B cell (primary cell): ENCODE measurements at regions not wholly inside any gene's neighbourhood (a gene's known extent, or its start where the extent isn't known, plus 50 kb on each side); places are given as distances from the start of the nearest gene placed in this dataset.
"Not testable (repeated sequence)": the region's sequence is repeated elsewhere in the genome, so short reads cannot be mapped to it uniquely, and the experiment has no call there.

Experiments used
- ATAC-seq: fragments of 200-7000 bp; cut with Tn5 transposase; one replicate; pipeline ENCODE4 v1.10.0; 2021; ENCODE audit warnings: low read depth, mild to moderate bottlenecking, moderate number of reproducible peaks, moderate library complexity
- CTCF ChIA-PET: fragments of 350-600 bp; sonication (Branson Sonifier 250); formaldehyde crosslinking; loops from one replicate; lab custom pipeline; 2021; ENCODE audit warnings: antibody characterized with exemption, inconsistent platforms; lab: Charles Lee
- POLR2A ChIA-PET: fragments of 350-600 bp; sonication (Branson Sonifier 250); formaldehyde crosslinking; loops from one replicate; lab custom pipeline; 2021; ENCODE audit warnings: antibody characterized with exemption; lab: Charles Lee
- DNase-seq: peaks from one replicate; pipeline ENCODE4 v3.0.0; 2013
- H2AFZ ChIP-seq: 2 replicates; pipeline ENCODE4 v1.6.1; 2012; ENCODE audit warnings: mild to moderate bottlenecking, low read depth, low read length; ENCODE audit not compliant: insufficient read depth, poor library complexity, severe bottlenecking
- H3K27ac ChIP-seq, 2 donors: 1 replicate in 1 of 2; 2 replicates in 1 of 2; pipeline ENCODE4 v1.5.1; 2012 to 2013; ENCODE audit warnings: low read length in 2 of 2, mild to moderate bottlenecking in 2 of 2, moderate library complexity in 1 of 2
- H3K27me3 ChIP-seq, 4 experiments: fragments of 200-600 bp in 1 of 4; sonication (generic) in 1 of 4; replicated peaks in 1 of 4; 1 replicate in 2 of 4; 2 replicates in 2 of 4; pipeline versions ENCODE4 v1.6.1 to v1.7.0; 2013 to 2016; ENCODE audit warnings: low read length in 3 of 4, mild to moderate bottlenecking in 2 of 4, mixed read lengths in 1 of 4, moderate library complexity in 1 of 4; ENCODE audit not compliant: insufficient read depth in 4 of 4, control insufficient read depth in 3 of 4; ENCODE audit errors: control extremely low read depth in 1 of 4
- H3K36me3 ChIP-seq, 2 experiments: replicated peaks in 1 of 2; 1 replicate in 1 of 2; 2 replicates in 1 of 2; pipeline versions ENCODE4 v1.6.1 to v1.7.1; 2013; ENCODE audit warnings: low read length in 1 of 2; ENCODE audit not compliant: insufficient read depth in 2 of 2, control insufficient read depth in 1 of 2; ENCODE audit errors: control extremely low read depth in 1 of 2, extremely low read depth in 1 of 2
- H3K4me1 ChIP-seq, 2 donors: fragments of 200-600 bp in 1 of 2; sonication (generic) in 1 of 2; 1 replicate in 1 of 2; 2 replicates in 1 of 2; pipeline versions ENCODE4 v1.5.1 to v1.6.1; 2013 to 2017; ENCODE audit warnings: low read length in 2 of 2; ENCODE audit not compliant: control insufficient read depth in 2 of 2, insufficient read depth in 2 of 2
- H3K4me2 ChIP-seq: replicated peaks from 2 replicates; pipeline ENCODE3; 2012; ENCODE audit warnings: mild to moderate bottlenecking, low read depth, low read length; ENCODE audit not compliant: poor library complexity, severe bottlenecking
- H3K4me3 ChIP-seq, 5 experiments: fragments of 200-600 bp in 1 of 5; sonication (generic) in 1 of 5; 1 replicate in 3 of 5; 2 replicates in 2 of 5; pipeline versions ENCODE4 v1.5.1 to v1.7.0; 2011 to 2016; ENCODE audit warnings: low read length in 4 of 5, mild to moderate bottlenecking in 4 of 5, low read depth in 2 of 5, control low read depth in 1 of 5, moderate library complexity in 1 of 5; ENCODE audit not compliant: insufficient read depth in 1 of 5; ENCODE audit errors: control extremely low read depth in 1 of 5, extremely low read depth in 1 of 5
- H3K79me2 ChIP-seq: fragments of 200-600 bp; sonication (generic); one replicate; pipeline ENCODE4 v1.6.0; 2016; ENCODE audit warnings: low read length; ENCODE audit not compliant: control insufficient read depth, insufficient read depth
- H3K9ac ChIP-seq: fragments of 200-600 bp; sonication (generic); 2 replicates; pipeline ENCODE4 v1.6.1; 2017; ENCODE audit warnings: mild to moderate bottlenecking, low read length, moderate library complexity
- H3K9me3 ChIP-seq, 3 donors: one replicate each; pipeline versions ENCODE4 v1.6.1 to v1.7.1; 2013; ENCODE audit warnings: low read length in 2 of 3; ENCODE audit not compliant: control insufficient read depth in 2 of 3, insufficient read depth in 1 of 3; ENCODE audit errors: control extremely low read depth in 1 of 3
- H4K20me1 ChIP-seq: 2 replicates; pipeline ENCODE4 v1.6.0; 2012; ENCODE audit warnings: mild to moderate bottlenecking, low read length; ENCODE audit not compliant: insufficient read depth, control insufficient read depth, poor library complexity, severe bottlenecking
- H3K27ac Mint-ChIP-seq: one replicate; pipeline ENCODE4 v1.8.0; 2021; ENCODE audit warnings: mixed read lengths
- H3K27me3 Mint-ChIP-seq: one replicate; pipeline ENCODE4 v1.8.0; 2021; ENCODE audit warnings: mixed read lengths
- H3K4me1 Mint-ChIP-seq: one replicate; pipeline ENCODE4 v1.8.0; 2021; ENCODE audit warnings: mixed read lengths
- H3K4me3 Mint-ChIP-seq: one replicate; pipeline ENCODE4 v1.8.0; 2021; ENCODE audit warnings: mixed read lengths
- H3K9me3 Mint-ChIP-seq: one replicate; pipeline ENCODE4 v1.8.0; 2022; ENCODE audit warnings: mixed read lengths; ENCODE audit not compliant: insufficient read depth
- EZH2 ChIP-seq: IDR thresholded peaks from 2 replicates; pipeline ENCODE4 v1.6.1; 2012; ENCODE audit warnings: borderline replicate concordance, low read depth, mild to moderate bottlenecking, moderate library complexity, low read length; ENCODE audit not compliant: insufficient read depth, poor library complexity, severe bottlenecking
- WGBS: methylation state at CpG from one replicate; pipeline ENCODE4 v1.1.5; 2013; ENCODE audit warnings: missing lambda C conversion rate; ENCODE audit not compliant: insufficient coverage; 5-methylcytosine and 5-hydroxymethylcytosine counted together
- intact Hi-C: fragments of 100-400 bp; cut with micrococcal nuclease; formaldehyde crosslinking; loops from one replicate; pipeline ENCODE4 v1.10.0; 2022
- TF ChIP-seq, protein P1 (sequence below): fragments of 200-600 bp; IDR thresholded peaks from one replicate; pipeline ENCODE4 v1.8.0; 2022; ENCODE audit warnings: antibody characterized with exemption, mild to moderate bottlenecking

DNA sequence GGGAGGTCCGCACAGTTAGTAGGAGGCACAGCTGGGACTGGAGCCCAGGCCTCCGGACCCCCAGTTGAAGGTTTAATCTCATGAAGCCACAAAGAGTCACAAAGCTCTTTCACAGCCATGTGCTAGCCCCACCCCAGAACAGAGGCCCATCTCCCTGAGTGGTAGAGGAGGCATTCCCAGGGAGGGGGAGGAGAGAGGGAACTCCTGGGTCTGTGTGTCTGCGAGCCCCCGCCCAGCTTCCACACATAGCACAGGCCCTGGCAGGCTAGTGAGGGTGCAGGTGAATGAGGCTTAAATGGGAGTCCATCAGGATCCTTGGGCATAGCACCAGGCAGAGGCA is 197.8 kb downstream of the MATN1 start:
- no peaks in the 10 kb centered on the region for H3K9me3 ChIP-seq
- no peak overlapping the region for H3K4me3 Mint-ChIP-seq
- no peak overlapping the region for H3K27ac Mint-ChIP-seq
- H3K36me3 ChIP-seq = no peaks in the 10 kb centered on the region
- H3K4me1 ChIP-seq = no peaks in the 10 kb centered on the region
- ATAC-seq (no peak), DNase-seq (no peak)
- no peak overlapping the region for H3K27ac ChIP-seq
- H2AFZ ChIP-seq = no peak overlapping the region
- intact Hi-C loops = no loop called here
- ChIA-PET CTCF (no interaction called here), POLR2A (no interaction called here)
- peaks cover 0 to 3% (median 0%) of the 10 kb centered on the region in 4 experiments for H3K27me3 ChIP-seq
- H3K79me2 ChIP-seq = no peaks in the 10 kb centered on the region
- TF ChIP-seq EZH2 = no peak
- TF ChIP-seq, protein P1, sequence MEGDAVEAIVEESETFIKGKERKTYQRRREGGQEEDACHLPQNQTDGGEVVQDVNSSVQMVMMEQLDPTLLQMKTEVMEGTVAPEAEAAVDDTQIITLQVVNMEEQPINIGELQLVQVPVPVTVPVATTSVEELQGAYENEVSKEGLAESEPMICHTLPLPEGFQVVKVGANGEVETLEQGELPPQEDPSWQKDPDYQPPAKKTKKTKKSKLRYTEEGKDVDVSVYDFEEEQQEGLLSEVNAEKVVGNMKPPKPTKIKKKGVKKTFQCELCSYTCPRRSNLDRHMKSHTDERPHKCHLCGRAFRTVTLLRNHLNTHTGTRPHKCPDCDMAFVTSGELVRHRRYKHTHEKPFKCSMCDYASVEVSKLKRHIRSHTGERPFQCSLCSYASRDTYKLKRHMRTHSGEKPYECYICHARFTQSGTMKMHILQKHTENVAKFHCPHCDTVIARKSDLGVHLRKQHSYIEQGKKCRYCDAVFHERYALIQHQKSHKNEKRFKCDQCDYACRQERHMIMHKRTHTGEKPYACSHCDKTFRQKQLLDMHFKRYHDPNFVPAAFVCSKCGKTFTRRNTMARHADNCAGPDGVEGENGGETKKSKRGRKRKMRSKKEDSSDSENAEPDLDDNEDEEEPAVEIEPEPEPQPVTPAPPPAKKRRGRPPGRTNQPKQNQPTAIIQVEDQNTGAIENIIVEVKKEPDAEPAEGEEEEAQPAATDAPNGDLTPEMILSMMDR = no peak
- H3K27me3 Mint-ChIP-seq = peaks cover 27% of the 10 kb centered on the region
- no peaks in the 10 kb centered on the region for H3K9me3 Mint-ChIP-seq
- no peaks in the 10 kb centered on the region for H4K20me1 ChIP-seq
- 73% methylated on average over 3 of the region's 4 CpGs for WGBS
- H3K4me2 ChIP-seq = no peak overlapping the region
- no peak overlapping the region for H3K9ac ChIP-seq
- H3K4me1 Mint-ChIP-seq = no peaks in the 10 kb centered on the region
- H3K4me3 ChIP-seq = no peak overlapping the region

- no peaks in the 10 kb centered on the region for H3K4me1 Mint-ChIP-seq
- Histone ChIP-seq H3K36me3 (no peaks in the 10 kb centered on the region), H3K79me2 (no peaks in the 10 kb centered on the region), H3K4me3 (no peak overlapping the region), H3K4me2 (no peak overlapping the region), H3K9me3 (no peaks in the 10 kb centered on the region), H3K27ac (no peak overlapping the region), H3K4me1 (no peaks in the 10 kb centered on the region), H2AFZ (no peak overlapping the region), H3K27me3 (peaks cover 0 to 3% (median 0%) of the 10 kb centered on the region in 4 experiments), H4K20me1 (no peaks in the 10 kb centered on the region), H3K9ac (no peak overlapping the region)
- ATAC-seq (no peak), DNase-seq (no peak)
- WGBS = 77% methylated on average over 9 of the region's 11 CpGs
- TF ChIP-seq, protein P1 = no peak
- no peak for TF ChIP-seq EZH2
- H3K9me3 Mint-ChIP-seq = no peaks in the 10 kb centered on the region
- no peak overlapping the region for H3K4me3 Mint-ChIP-seq
- ChIA-PET POLR2A (no interaction called here), CTCF (no interaction called here)
- no peak overlapping the region for H3K27ac Mint-ChIP-seq
- intact Hi-C loops = no loop called here
- H3K27me3 Mint-ChIP-seq = peaks cover 28% of the 10 kb centered on the region
Measured at GRCh38 chr1:30524840-30525617, 198.4 kb downstream of the MATN1 start.

- H3K4me2 ChIP-seq, H3K36me3 ChIP-seq, H3K27me3 ChIP-seq, H3K4me3 ChIP-seq, H3K9me3 Mint-ChIP-seq, H2AFZ ChIP-seq, POLR2A ChIA-PET, H3K27ac Mint-ChIP-seq, H3K27ac ChIP-seq, H3K4me1 Mint-ChIP-seq, DNase-seq, ATAC-seq, H3K9me3 ChIP-seq, CTCF ChIA-PET, H3K4me3 Mint-ChIP-seq, H3K79me2 ChIP-seq, H3K4me1 ChIP-seq, H3K9ac ChIP-seq, intact Hi-C loops, H4K20me1 ChIP-seq: not testable (repeated sequence)
- H3K27me3 Mint-ChIP-seq = peaks cover 28% of the 10 kb centered on the region
- 79% methylated on average over 3 of the region's 8 CpGs for WGBS
Measured at GRCh38 chr1:30524025-30524555, 199.3 kb downstream of the MATN1 start.
